ENCODE measurements at regions not wholly inside any gene's neighbourhood (a gene's known extent, or its start where the extent isn't known, plus 50 kb on each side); places are given as distances from the start of the nearest gene placed in this dataset.

- no peak for TF ChIP-seq CSRNP3 (CRISPR knock-in tag; IDR thresholded peaks at IDR 0.05)
- TF ChIP-seq RARB (CRISPR knock-in tag; IDR thresholded peaks at IDR 0.05): no peak
- no peak for TF ChIP-seq SNAI2 (CRISPR knock-in tag; IDR thresholded peaks at IDR 0.05)
- no peak for TF ChIP-seq CREB5 (CRISPR knock-in tag; IDR thresholded peaks at IDR 0.05; ENCODE audit: low read depth)
- no peak for TF ChIP-seq ZNF565 (CRISPR knock-in tag; conservative IDR thresholded peaks at IDR 0.05; ENCODE audit: low read depth)
- TF ChIP-seq POU6F1 (CRISPR knock-in tag; IDR thresholded peaks at IDR 0.05; ENCODE audit: borderline replicate concordance, low read depth): no peak
- TF ChIP-seq ZFP3 (CRISPR knock-in tag; IDR thresholded peaks at IDR 0.05): no peak
- no peak for TF ChIP-seq BACH2 (CRISPR knock-in tag; IDR thresholded peaks at IDR 0.05; ENCODE audit: borderline replicate concordance)
- TF ChIP-seq PATZ1 (CRISPR knock-in tag; IDR thresholded peaks at IDR 0.05; ENCODE audit: borderline replicate concordance): no peak
- TF ChIP-seq OSR1 (CRISPR knock-in tag; IDR thresholded peaks at IDR 0.05): no peak
Measured at GRCh38 chr4:66235876-66236275, 565.6 kb upstream of the EPHA5 start.
